ENCODE measurements at regions not wholly inside any gene's neighbourhood (a gene's known extent, or its start where the extent isn't known, plus 50 kb on each side); places are given as distances from the start of the nearest gene placed in this dataset.

DNA sequence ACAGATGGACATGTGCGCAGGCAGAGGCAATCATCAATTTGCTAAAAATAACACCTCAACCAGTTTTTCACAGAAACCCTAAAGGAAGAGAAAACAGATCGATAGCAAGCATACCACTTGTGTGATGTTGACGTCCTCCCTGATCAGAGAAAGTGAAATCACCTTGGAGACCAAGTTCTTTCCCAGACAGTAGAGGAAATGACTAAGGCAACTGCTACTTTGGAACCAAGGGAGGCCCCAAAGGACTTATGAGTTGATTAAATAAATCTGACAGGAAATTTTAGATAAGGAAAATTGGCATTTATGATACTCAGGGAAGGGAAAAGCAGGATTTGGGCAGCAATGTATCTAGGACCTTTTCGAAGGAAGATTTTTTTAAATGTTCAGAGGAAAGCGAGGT, 267.1 kb upstream of the ASIC2 start:
- Histone ChIP-seq H3K9ac (ENCODE audit: insufficient read depth, low read length) (no peak overlapping the region), H3K27me3 (ENCODE audit: control insufficient read depth, insufficient read depth, low read length) (no peaks in the 10 kb centered on the region), H3K9me3 (ENCODE audit: control insufficient read depth, insufficient read depth, low read depth, low read length) (no peaks in the 10 kb centered on the region), H3K4me2 (ENCODE audit: extremely low read depth, insufficient read depth, low read length) (no peak overlapping the region), H3K36me3 (ENCODE audit: control insufficient read depth, insufficient read depth, low read length) (no peaks in the 10 kb centered on the region), H2AFZ (ENCODE audit: low read length) (no peak overlapping the region), H3K79me2 (ENCODE audit: control insufficient read depth, insufficient read depth, low read length) (no peaks in the 10 kb centered on the region), H4K20me1 (ENCODE audit: control insufficient read depth, extremely low read depth, insufficient read depth, low read length) (no peaks in the 10 kb centered on the region), H3K27ac (ENCODE audit: insufficient read depth, low read length) (no peak overlapping the region), H3K4me1 (ENCODE audit: control insufficient read depth, extremely low read depth, insufficient read depth, low read length) (no peaks in the 10 kb centered on the region), H3K4me3 (replicated peaks in 1 of 4; ENCODE audit: control extremely low read depth in 1 of 4, insufficient read depth in 1 of 4, low read depth in 3 of 4, low read length in 4 of 4) (no peak overlapping the region)
- peak in 1 of 2 donors; percentile 36 for DNase-seq (ENCODE audit: low read depth in 2 of 2)
- TF ChIP-seq EZH2 (IDR thresholded peaks at IDR 0.05; ENCODE audit: low read length, missing control alignments): no peak
- TF ChIP-seq, protein P1, sequence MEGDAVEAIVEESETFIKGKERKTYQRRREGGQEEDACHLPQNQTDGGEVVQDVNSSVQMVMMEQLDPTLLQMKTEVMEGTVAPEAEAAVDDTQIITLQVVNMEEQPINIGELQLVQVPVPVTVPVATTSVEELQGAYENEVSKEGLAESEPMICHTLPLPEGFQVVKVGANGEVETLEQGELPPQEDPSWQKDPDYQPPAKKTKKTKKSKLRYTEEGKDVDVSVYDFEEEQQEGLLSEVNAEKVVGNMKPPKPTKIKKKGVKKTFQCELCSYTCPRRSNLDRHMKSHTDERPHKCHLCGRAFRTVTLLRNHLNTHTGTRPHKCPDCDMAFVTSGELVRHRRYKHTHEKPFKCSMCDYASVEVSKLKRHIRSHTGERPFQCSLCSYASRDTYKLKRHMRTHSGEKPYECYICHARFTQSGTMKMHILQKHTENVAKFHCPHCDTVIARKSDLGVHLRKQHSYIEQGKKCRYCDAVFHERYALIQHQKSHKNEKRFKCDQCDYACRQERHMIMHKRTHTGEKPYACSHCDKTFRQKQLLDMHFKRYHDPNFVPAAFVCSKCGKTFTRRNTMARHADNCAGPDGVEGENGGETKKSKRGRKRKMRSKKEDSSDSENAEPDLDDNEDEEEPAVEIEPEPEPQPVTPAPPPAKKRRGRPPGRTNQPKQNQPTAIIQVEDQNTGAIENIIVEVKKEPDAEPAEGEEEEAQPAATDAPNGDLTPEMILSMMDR (conservative IDR thresholded peaks at IDR 0.05 in 1 of 2, IDR thresholded peaks at IDR 0.05 in 1 of 2; ENCODE audit: low read depth in 1 of 2, low read length in 2 of 2): no peak

DNA sequence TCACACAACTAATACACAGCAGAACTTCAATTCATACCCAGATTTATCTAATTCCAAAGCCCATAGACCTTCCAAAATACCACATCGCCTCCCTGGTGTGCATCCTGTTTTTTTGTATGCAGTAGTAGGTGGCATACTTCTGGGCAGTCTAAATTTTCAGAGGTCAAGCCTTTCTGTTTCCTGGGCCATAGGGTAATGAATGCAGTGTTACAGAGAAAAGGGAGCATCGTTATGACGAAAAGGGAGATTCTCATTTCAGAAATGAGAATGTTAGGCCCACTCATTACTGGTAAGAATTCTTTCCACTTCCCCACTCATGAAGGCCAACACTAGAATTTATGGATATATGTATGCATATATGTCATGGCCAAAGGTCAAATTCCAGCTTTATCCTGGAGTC, 267.8 kb upstream of the ASIC2 start:
- H3K36me3 ChIP-seq (ENCODE audit: control insufficient read depth, insufficient read depth, low read length): no peaks in the 10 kb centered on the region
- no peak overlapping the region for H3K27ac ChIP-seq (ENCODE audit: insufficient read depth, low read length)
- TF ChIP-seq, protein P1 (conservative IDR thresholded peaks at IDR 0.05 in 1 of 2, IDR thresholded peaks at IDR 0.05 in 1 of 2; ENCODE audit: low read depth in 1 of 2, low read length in 2 of 2): no peak
- TF ChIP-seq EZH2 (IDR thresholded peaks at IDR 0.05; ENCODE audit: low read length, missing control alignments): no peak
- H4K20me1 ChIP-seq (ENCODE audit: control insufficient read depth, extremely low read depth, insufficient read depth, low read length): no peaks in the 10 kb centered on the region
- no peak for DNase-seq (ENCODE audit: low read depth in 2 of 2)
- no peak overlapping the region for H3K4me2 ChIP-seq (ENCODE audit: extremely low read depth, insufficient read depth, low read length)
- H3K4me1 ChIP-seq (ENCODE audit: control insufficient read depth, extremely low read depth, insufficient read depth, low read length): no peaks in the 10 kb centered on the region
- no peaks in the 10 kb centered on the region for H3K79me2 ChIP-seq (ENCODE audit: control insufficient read depth, insufficient read depth, low read length)
- H3K9ac ChIP-seq (ENCODE audit: insufficient read depth, low read length): no peak overlapping the region
- H3K9me3 ChIP-seq (ENCODE audit: control insufficient read depth, insufficient read depth, low read depth, low read length): no peaks in the 10 kb centered on the region
- no peaks in the 10 kb centered on the region for H3K27me3 ChIP-seq (ENCODE audit: control insufficient read depth, insufficient read depth, low read length)
- no peak overlapping the region for H2AFZ ChIP-seq (ENCODE audit: low read length)
- H3K4me3 ChIP-seq (replicated peaks in 1 of 4; ENCODE audit: control extremely low read depth in 1 of 4, insufficient read depth in 1 of 4, low read depth in 3 of 4, low read length in 4 of 4): no peak overlapping the region

DNA sequence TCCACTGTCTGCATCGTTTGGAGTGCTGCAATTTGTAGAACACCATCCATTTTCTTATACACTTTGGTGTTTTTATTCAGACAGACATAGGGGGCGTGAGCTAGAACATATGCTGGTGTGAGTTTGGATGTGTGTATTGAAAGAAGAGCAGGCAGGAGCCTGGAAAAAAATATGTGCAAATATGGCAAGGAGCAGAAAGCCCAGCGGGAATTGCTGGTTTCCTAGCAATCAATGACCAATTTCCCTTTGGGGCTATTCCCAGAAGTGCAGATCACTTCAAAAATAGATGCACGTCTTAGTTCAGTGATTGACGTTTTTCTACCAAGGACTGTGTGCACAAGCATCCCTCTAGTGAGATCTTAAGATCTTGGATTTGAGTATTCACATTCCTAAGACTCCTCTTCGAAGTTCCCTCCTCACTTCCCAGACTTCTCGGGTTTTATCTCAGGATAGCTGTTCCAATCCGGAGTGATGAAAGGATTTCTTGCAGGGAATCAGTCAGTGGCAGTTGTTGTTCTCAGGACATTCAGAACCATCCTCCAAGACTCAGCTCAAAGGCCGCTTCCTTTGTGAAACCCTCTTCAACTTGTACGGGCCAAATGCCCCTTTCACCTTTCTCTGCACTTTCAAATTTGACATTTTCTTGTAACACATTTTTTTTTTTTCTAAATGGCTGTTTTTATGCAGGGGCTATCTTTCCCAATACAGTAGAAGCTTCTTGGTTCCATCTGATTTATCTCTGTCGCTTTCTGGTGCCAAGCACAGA, 268.7 kb upstream of the ASIC2 start:
- no peaks in the 10 kb centered on the region for H3K9me3 ChIP-seq (ENCODE audit: control insufficient read depth, insufficient read depth, low read depth, low read length)
- DNase-seq (ENCODE audit: low read depth in 2 of 2): no peak
- H3K36me3 ChIP-seq (ENCODE audit: control insufficient read depth, insufficient read depth, low read length): no peaks in the 10 kb centered on the region
- no peaks in the 10 kb centered on the region for H3K79me2 ChIP-seq (ENCODE audit: control insufficient read depth, insufficient read depth, low read length)
- no peaks in the 10 kb centered on the region for H3K4me1 ChIP-seq (ENCODE audit: control insufficient read depth, extremely low read depth, insufficient read depth, low read length)
- no peak overlapping the region for H3K4me2 ChIP-seq (ENCODE audit: extremely low read depth, insufficient read depth, low read length)
- no peak overlapping the region for H2AFZ ChIP-seq (ENCODE audit: low read length)
- H3K27me3 ChIP-seq (ENCODE audit: control insufficient read depth, insufficient read depth, low read length): no peaks in the 10 kb centered on the region
- TF ChIP-seq EZH2 (IDR thresholded peaks at IDR 0.05; ENCODE audit: low read length, missing control alignments): no peak
- TF ChIP-seq, protein P1 (conservative IDR thresholded peaks at IDR 0.05 in 1 of 2, IDR thresholded peaks at IDR 0.05 in 1 of 2; ENCODE audit: low read depth in 1 of 2, low read length in 2 of 2): no peak
- H3K27ac ChIP-seq (ENCODE audit: insufficient read depth, low read length): no peak overlapping the region
- H3K9ac ChIP-seq (ENCODE audit: insufficient read depth, low read length): no peak overlapping the region
- no peaks in the 10 kb centered on the region for H4K20me1 ChIP-seq (ENCODE audit: control insufficient read depth, extremely low read depth, insufficient read depth, low read length)
- H3K4me3 ChIP-seq (replicated peaks in 1 of 4; ENCODE audit: control extremely low read depth in 1 of 4, insufficient read depth in 1 of 4, low read depth in 3 of 4, low read length in 4 of 4): no peak overlapping the region

Measured in fibroblast of lung (primary cell).